ENCODE measurements at regions not wholly inside any gene's neighbourhood (a gene's known extent, or its start where the extent isn't known, plus 50 kb on each side); places are given as distances from the start of the nearest gene placed in this dataset.
"Not testable (repeated sequence)": the region's sequence is repeated elsewhere in the genome, so short reads cannot be mapped to it uniquely, and the experiment has no call there.

DNA sequence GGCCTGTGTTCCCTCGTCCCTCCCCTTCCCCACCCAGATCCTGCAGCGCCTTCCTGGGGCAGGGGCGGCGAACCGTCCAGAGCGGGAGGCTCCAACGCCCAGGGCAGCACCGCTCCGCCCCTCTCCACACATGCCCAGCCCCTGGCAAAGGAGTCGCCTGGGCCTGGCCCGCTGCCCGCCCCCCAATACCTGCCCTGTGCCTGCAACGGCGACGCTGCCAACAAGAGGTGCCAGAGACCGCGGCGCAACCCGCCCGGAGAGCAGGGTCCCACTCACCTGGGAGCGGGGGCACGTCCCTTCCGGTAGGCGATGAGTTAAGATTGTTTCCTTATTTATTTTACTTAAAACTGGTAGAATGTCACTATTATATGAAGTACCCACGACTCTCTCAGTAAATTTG lies 77.5 kb upstream of the ZNG1F start:
- TF ChIP-seq, protein P1, sequence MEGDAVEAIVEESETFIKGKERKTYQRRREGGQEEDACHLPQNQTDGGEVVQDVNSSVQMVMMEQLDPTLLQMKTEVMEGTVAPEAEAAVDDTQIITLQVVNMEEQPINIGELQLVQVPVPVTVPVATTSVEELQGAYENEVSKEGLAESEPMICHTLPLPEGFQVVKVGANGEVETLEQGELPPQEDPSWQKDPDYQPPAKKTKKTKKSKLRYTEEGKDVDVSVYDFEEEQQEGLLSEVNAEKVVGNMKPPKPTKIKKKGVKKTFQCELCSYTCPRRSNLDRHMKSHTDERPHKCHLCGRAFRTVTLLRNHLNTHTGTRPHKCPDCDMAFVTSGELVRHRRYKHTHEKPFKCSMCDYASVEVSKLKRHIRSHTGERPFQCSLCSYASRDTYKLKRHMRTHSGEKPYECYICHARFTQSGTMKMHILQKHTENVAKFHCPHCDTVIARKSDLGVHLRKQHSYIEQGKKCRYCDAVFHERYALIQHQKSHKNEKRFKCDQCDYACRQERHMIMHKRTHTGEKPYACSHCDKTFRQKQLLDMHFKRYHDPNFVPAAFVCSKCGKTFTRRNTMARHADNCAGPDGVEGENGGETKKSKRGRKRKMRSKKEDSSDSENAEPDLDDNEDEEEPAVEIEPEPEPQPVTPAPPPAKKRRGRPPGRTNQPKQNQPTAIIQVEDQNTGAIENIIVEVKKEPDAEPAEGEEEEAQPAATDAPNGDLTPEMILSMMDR (IDR thresholded peaks at IDR 0.05), result not testable (repeated sequence)
- TF ChIP-seq POLR2A (IDR thresholded peaks at IDR 0.05), result not testable (repeated sequence)

Data from esophagus squamous epithelium (tissue), 4 donors.